HG03342 (cell line): ENCODE measurements at regions not wholly inside any gene's neighbourhood (a gene's known extent, or its start where the extent isn't known, plus 50 kb on each side); places are given as distances from the start of the nearest gene placed in this dataset.
"Not testable (repeated sequence)": the region's sequence is repeated elsewhere in the genome, so short reads cannot be mapped to it uniquely, and the experiment has no call there.

ENCODE experiments used
- ATAC-seq: cut with Tn5 transposase; IDR thresholded peaks from one replicate; pipeline ENCODE4 v1.9.1; 2021; ENCODE audit warnings: mild to moderate bottlenecking, moderate library complexity; ENCODE audit not compliant: unreplicated experiment

DNA sequence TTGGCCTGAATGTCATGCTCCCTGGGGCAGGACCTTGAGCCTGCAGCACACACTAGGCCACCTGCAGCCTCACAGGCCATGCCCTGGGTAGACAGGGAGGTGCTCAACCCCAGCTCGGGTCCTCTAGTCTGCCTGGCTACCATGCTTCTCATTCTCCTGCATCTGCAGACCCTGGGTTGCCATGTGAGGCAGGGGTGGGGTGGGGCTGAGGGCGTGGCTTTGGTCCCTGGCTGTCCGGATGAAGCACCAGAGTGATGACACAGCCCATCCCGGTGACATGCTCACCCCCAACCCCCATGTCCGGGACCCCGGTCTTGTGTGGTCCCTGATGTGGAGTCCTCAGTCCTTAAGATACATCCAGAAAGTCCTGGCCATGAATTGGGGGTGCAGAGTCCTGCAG lies 521.8 kb downstream of the GOLGA6L6 start:
- not testable (repeated sequence) for ATAC-seq

DNA sequence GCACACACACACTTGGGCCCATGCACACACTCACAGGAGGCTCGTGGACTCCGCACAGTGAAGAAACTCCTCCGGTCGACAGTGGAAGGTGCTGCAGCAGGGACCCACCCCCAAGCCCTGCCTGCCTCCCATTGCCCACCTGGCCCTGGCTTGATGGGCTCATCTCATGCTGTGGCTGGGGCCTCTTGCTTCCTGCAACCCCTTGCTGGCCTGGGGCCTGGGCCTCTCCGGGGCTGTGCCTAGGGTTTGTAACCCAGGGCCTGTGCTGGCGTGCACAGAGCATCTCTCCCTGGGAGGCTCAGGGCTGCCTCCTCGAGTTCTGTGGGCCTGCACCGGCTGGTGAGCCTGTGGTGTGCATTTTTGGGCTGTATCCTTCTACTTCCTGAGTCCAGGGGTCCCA lies 524.0 kb downstream of the GOLGA6L6 start:
- not testable (repeated sequence) for ATAC-seq

DNA sequence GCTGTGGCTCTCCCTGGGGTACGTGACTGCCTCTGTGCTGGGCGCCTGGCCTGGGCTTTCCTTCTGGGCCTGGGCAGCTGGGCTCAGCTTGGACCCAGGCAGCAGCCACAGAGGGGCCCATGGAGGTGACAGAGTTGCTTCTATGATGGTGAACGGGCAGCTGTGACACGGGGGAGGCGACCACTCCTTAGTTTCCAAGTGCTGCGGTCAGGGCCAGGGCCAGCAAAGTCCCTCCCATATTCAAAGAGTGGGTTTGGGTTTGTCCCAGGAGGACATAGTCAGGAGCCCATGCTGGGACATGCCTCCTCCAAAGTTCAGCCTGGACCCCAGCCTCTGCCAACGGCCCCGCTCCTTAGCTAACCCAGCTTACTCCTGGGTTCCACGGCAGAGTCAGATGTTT lies 524.7 kb downstream of the GOLGA6L6 start:
- ATAC-seq: not testable (repeated sequence)

DNA sequence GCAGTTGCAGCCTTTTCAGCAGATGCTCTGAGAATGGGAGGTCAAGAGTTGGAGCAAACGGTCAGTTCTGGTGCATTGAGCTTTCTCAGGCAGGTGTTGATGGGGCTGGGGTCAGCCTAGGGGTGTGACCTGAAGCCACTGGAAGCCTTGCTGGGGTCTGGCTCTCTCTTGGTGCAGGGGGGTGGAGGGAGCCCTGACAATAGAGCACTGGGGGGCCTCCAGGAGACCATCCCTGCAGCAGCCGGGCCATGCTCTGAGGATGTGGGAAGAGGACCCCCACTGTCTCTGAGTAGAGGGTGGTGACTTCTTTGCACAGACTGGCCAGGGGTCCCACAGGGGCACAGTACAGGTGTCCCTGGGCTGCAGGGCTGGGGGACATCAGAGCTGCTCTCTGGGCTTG lies 528.8 kb downstream of the GOLGA6L6 start:
- not testable (repeated sequence) for ATAC-seq

DNA sequence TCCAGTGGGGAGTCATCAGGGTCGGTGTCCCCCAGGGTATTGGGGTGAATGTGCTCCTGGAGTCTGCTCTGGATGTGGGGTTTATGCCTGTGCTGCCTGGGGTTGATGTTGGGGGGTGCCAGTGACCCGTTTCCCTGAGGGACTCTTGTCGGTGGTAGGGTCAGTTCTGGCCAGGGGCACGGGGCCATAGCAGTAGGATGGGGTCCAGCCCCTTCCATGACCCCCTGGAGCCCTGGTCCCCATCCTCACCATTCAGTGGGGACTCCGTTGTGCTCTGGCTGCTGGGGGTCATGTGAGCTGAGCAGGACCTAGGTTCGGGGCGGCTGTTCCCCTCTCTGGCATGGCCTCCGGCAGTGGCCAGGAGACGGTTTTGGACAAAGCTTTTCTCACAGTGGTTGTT lies 530.8 kb downstream of the GOLGA6L6 start:
- not testable (repeated sequence) for ATAC-seq

DNA sequence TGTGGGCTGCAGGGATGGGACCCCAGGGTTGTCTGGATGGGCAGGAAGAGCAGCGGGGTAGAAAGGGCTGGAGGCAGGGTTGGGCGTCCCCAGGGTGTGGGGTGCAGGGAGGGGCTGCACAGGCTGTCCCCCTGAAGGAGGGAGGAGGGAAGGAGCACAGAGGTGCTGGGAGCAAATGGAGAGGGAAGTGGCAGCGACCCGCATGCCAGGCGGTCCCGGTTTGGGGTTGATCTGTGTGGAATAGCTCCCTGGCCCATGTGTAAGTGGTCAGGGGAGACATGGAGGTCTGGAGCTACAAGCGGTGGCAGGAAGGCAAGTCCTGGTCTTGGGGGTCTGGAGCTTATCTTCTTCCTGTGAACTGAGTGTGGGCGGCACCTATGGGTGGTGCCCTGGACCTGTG lies 532.0 kb downstream of the GOLGA6L6 start:
- ATAC-seq: not testable (repeated sequence)

DNA sequence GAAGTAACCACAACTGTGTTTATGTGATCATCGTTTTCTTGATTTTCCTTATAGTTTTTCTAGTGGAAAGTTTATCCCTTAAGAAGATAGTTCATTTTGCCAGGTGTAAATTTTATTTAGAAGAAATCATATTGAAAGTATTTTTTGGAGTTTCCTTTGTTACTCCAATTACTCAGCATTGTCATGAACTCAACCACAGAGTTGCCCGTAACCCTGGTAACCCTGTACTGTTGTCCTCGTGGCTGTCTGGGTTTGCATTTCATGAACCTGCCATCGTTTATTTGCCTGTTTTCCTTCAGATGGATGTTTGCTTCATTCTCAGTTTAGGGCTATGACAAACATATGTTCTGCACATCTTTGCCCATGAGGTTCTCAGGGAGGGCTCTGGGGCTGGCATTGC lies 534.3 kb downstream of the GOLGA6L6 start:
- ATAC-seq: not testable (repeated sequence)

DNA sequence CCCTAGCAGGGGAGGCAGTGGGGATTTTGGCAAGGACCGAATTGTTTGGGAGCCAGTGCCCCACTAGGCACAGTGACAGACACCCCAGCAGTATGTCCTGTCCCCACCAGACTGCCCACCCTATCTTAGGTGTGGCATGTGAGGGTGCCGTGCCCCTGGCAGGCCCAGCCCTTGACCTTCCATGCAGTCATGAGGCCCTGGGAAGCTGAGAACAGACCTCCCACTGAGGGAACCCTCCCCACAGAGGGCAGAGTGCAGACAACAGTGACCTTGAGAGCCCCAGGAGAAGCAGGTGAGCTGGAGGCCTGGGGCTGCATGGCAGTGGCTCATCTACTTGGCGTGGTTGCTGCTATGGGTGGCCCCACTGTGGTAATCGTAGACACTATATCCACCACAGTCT lies 538.1 kb downstream of the GOLGA6L6 start:
- ATAC-seq: not testable (repeated sequence)

DNA sequence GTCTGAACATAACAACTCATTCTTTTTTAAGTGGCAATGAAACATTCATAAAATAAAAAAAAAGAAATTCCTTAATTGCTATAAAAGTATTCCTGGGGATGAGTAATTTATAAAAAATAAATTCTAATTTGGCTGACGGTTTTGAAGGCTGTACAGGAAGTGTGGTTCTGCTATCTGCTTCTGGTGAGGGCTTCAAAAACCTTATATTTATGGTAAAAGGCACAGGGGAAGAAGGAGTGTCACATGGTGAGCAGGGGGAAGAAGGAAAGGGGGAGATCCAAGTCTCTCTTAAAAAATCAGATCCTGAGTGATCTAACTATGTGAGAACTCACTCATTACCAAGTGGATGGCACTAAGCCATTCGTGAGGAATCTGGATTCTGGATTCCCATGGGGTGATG lies 539.0 kb downstream of the GOLGA6L6 start:
- ATAC-seq: not testable (repeated sequence)

DNA sequence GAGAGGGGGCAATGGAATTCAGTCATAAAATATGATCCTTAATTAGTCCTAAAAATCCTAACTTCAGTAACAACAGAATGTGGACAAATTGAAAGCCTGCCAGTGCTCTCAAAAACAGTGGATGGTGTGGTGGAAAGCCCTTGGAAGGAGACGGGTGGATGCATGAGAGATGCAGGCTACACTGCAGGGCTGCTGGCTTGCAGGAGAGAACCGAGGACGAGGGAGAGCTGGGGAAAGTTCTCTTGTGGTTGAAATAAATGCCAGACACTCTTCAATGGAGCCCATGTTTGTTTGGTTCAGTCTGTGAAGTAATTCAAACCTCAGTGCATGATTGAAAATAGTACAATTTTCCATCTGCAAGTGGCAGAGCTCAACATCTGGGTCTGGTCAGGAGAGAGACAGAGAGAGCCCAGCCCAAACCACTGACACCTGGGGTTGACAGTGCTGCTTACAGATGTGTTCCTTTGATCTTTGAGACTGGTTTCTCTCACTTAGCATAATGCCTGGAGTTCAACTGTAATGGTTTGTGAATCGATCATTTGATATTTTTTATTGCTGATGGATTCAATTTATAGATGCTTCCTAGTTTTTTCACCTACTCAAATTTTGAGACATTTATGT lies 544.9 kb downstream of the GOLGA6L6 start:
- ATAC-seq: not testable (repeated sequence)

DNA sequence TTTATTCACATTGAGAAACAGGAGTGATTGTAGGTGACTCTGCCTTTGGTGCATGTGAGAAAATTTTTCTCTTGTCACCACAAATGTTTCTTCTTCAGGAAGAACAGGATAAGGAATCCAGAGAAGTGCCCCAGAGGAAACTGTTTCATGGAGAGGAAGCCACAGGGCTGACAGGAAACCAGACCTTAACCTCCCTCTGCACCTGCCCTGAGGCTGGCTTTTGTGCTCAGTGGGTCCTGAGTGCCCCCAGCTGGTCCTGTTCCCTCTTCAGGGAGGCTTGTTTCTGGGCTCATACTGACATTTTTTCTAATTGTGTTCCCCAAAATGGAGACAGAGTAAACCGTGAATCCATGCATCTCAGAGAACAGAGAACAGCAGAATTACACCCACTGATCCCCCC lies 546.3 kb downstream of the GOLGA6L6 start:
- not testable (repeated sequence) for ATAC-seq

DNA sequence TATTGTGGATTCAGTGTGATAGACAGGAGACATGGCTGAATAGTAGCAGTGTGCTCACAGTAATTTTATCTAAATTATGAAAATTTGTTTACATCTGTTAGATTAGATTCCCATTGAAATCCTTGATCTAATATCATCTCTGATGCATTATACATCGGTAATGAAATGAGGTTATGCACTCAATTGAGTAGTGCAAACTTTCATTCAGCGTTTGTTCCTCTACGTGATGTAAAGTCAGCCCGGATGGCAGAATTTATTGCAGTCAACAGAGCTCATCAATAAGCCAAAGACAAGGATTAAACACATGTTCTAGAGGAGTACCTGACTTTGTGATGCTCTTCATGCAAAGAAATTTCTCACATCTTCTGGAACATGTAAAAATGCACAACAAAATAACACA lies 549.2 kb downstream of the GOLGA6L6 start:
- ATAC-seq: no peak

DNA sequence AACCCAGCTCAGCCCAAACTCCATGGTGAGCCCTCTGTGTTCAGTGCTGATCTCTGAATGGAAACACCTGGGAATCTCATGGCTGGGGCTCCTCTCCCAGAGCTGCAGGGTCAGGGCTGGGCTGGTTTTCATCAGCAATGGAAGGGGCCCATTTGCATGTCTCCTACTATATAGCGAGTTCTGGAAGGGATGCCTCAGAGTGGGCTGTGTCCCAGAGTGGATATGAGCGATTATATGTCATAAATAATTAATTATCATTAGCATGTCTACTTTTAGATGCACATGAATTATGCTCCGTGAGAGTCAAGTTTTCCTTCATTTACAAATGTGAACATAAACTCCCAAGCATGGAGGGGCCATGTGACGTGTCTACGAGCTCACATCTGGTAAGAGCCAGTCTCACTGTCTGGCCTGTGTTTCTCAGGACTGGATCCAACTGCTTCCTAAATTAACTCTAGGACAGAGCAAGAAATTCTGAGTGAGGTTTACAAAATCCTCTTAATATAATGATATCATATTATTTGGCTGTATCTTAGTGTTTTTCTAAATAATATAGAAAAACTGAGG lies 553.4 kb downstream of the GOLGA6L6 start:
- ATAC-seq: no peak

DNA sequence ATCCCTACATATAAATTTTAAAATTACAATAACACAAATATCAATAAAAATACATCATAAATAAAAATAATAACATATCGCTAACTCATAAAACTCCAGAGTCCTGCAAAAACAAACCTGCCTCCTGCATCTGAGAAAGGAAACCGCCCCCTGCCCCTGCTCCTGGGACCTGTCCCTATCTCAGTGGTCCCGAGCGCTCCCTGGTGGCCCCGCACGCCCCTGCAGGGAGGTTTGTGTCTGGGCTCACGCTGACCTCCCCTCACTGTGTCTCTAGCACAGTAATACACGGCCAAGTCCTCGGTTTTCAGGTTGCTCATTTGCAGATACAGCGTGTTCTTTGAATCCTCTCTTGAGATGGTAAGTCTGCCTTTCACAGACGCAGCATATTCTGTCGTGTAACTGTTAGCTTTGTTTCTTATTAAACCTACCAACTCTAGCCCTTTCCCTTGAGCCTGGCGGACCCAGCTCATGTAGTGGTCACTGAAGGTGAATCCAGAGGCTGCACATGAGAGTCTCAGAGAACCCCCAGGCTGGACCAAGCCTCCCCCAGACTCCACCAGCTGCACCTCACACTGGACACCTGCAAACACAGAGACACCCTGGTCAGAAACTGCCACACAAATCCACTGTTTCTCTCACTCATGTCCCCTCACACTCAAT lies 554.1 kb downstream of the GOLGA6L6 start:
- ATAC-seq: no peak

DNA sequence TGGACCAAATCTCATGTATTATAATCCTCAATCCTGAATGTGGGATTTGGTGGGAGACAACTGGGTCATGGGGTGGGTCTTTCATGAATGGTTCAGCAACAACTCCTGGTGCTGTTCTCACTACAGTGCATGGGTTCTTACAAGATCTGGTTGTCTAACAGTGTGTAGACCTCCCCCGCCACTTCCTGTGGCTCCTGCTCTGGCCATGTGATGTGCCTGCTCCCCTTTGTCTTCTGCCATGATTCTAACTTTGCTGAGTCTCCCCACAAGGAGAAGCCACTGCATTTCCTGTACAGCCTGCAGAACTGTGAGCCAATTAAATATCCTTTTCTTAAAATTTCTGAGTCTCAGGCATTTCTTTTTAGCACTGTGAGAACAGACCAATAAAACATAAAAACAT lies 557.5 kb downstream of the GOLGA6L6 start:
- ATAC-seq: no peak

DNA sequence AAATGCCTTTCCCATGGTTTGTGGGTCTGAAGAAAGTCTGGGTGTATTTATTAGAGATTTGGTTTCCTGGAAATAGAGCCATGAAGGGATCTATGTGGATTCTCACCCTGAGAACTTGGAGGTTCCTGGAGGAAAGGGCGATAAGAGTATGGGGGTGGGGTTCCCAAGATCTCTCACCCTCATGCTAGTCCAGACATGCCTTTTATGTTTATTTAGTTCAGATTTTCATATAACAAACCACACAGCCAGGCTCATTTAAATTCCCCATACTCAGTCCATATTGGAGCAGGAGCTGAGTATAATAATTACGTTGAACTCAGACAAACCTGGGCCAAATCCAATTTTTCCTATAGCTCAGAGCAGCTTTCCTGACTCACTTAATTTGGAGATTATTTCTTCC lies 566.6 kb downstream of the GOLGA6L6 start:
- no peak for ATAC-seq

DNA sequence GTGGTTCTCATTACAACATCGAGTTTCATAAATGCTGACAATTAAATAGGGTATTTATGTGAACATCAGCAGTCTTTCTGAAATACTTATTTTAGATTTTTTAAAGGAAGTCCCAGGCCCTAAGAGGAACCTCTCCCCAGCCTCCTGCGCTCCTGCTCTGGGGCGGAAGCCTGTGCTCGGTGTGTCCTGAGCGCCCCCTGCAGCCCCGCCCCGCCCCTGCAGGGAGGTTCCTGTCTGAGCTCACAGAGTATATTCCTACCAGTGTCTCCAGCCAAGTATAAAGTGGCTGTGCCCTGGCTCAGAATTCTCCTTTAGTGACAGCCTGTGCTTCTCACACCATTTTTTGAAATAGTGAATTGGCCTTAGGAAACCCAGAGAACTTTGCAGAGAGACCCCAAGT lies 567.9 kb downstream of the GOLGA6L6 start:
- ATAC-seq: no peak

DNA sequence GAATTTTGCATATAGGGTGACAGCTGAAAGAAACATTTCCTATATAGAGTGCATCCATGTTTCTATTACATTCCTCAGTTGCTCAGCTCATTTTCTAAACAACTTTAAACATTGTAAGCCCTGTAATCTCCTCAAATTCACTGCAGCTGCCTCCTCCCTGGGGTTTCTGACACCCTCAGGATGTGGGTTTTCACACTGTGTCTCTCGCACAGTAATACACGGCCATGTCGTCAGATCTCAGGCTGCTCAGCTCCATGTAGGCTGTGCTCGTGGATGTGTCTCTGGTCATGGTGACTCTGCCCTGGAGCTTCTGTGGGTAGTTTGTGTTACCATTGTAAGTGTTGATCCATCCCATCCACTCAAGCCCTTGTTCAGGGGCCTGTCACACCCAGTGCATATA lies 569.0 kb downstream of the GOLGA6L6 start:
- not testable (repeated sequence) for ATAC-seq

DNA sequence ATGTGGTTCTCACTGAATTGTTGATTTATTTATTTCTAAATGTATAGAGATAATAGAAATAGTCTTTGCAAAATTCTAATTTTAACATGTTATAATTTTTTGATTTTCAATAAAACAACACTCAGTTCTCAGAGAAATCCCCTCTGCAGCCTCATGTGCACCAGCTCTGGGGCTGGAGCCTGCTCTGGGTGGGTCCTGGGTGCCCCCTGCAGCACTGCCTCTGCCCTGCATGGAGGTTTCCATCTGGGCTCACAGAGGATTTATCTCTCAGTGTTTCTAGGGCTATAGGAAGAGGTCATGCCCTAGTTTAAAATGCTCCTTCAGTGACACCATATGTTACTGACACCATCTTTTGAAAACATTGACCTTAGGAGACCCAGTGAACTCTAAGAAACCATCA lies 576.0 kb downstream of the GOLGA6L6 start:
- not testable (repeated sequence) for ATAC-seq

DNA sequence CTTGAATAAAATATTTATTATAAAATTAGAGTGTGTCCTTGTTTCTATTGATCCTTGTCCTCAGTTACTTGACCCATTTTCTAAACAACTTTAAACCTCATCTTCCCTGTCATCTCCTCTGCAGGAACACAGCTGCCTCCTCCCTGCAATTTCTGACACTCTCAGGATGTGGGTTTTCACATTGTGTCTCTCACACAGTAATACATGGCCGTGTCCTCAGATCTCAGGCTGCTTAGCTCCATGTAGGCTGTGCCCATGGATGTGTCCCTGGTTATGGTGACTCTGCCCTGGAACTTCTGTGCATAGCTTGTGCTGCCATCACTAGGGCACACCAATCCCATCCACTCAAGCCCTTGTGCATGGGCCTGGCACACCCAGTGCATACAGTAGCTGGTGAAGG lies 577.1 kb downstream of the GOLGA6L6 start:
- not testable (repeated sequence) for ATAC-seq

DNA sequence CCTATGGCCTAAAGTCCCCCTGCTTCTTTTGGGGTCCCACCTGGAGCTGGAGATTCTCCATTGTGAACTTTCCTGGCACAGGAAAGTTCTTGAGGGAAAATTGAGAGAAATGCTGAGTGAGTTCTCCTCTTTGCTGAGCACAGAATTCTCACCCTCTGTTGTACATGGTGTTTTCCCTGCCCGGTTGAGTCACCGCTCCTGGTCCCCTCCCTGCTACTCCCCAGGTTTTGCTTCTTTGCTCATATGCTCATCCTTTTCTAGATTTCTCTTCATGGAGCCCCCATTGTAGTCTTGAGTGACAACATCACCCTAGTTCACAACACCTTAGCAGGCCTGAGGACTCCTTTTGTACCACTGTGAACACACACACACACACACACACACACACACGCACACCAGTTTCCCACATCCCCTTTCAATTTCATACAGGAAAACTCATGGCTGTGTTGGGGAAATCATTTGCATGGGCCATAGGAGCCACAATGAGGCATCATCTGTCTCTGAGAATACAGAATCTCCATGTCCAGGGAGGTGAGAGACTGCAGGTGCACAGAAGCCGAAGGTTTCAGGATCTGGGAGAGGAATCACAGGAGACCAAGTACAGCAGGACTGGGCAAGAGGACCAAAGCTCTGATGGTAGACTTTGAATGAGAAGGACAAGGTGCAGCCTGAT lies 585.3 kb downstream of the GOLGA6L6 start:
- ATAC-seq: no peak
